ENCODE measurements at regions not wholly inside any gene's neighbourhood (a gene's known extent, or its start where the extent isn't known, plus 50 kb on each side); places are given as distances from the start of the nearest gene placed in this dataset.

GRCh38 chr10:4448030-4448429 lies 378.0 kb upstream of the AKR1E2 start:
- TF ChIP-seq, protein P1, sequence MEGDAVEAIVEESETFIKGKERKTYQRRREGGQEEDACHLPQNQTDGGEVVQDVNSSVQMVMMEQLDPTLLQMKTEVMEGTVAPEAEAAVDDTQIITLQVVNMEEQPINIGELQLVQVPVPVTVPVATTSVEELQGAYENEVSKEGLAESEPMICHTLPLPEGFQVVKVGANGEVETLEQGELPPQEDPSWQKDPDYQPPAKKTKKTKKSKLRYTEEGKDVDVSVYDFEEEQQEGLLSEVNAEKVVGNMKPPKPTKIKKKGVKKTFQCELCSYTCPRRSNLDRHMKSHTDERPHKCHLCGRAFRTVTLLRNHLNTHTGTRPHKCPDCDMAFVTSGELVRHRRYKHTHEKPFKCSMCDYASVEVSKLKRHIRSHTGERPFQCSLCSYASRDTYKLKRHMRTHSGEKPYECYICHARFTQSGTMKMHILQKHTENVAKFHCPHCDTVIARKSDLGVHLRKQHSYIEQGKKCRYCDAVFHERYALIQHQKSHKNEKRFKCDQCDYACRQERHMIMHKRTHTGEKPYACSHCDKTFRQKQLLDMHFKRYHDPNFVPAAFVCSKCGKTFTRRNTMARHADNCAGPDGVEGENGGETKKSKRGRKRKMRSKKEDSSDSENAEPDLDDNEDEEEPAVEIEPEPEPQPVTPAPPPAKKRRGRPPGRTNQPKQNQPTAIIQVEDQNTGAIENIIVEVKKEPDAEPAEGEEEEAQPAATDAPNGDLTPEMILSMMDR (IDR thresholded peaks at IDR 0.05; ENCODE audit: insufficient read depth, low read depth, low read length, missing control alignments): no peak
- no peak for DNase-seq (ENCODE audit: low read depth)
- H3K4me3 ChIP-seq (ENCODE audit: low read length): no peak overlapping the region

- DNase-seq (ENCODE audit: low read depth): no peak
- TF ChIP-seq, protein P1 (IDR thresholded peaks at IDR 0.05; ENCODE audit: insufficient read depth, low read depth, low read length, missing control alignments): no peak
- no peak overlapping the region for H3K4me3 ChIP-seq (ENCODE audit: low read length)
These were observed 382.6 kb upstream of the AKR1E2 start for GRCh38 chr10:4443419-4443818.

GRCh38 chr10:4442296-4442695 lies 383.7 kb upstream of the AKR1E2 start:
- no peak overlapping the region for H3K4me3 ChIP-seq (ENCODE audit: low read length)

GRCh38 chr10:4440260-4440659 lies 385.7 kb upstream of the AKR1E2 start:
- TF ChIP-seq, protein P1 (IDR thresholded peaks at IDR 0.05; ENCODE audit: insufficient read depth, low read depth, low read length, missing control alignments): no peak
- H3K4me3 ChIP-seq (ENCODE audit: low read length): no peak overlapping the region
- DNase-seq (ENCODE audit: low read depth): no peak

More at GRCh38 chr10:4442296-4442695, 383.7 kb upstream of the AKR1E2 start:
- no peak for DNase-seq (ENCODE audit: low read depth)
- TF ChIP-seq, protein P1 (IDR thresholded peaks at IDR 0.05; ENCODE audit: insufficient read depth, low read depth, low read length, missing control alignments): no peak

- TF ChIP-seq, protein P1 (IDR thresholded peaks at IDR 0.05; ENCODE audit: insufficient read depth, low read depth, low read length, missing control alignments): no peak
- no peak for DNase-seq (ENCODE audit: low read depth)
- H3K4me3 ChIP-seq (ENCODE audit: low read length): no peak overlapping the region
These were observed 388.2 kb upstream of the AKR1E2 start for GRCh38 chr10:4437791-4438190.

DNA sequence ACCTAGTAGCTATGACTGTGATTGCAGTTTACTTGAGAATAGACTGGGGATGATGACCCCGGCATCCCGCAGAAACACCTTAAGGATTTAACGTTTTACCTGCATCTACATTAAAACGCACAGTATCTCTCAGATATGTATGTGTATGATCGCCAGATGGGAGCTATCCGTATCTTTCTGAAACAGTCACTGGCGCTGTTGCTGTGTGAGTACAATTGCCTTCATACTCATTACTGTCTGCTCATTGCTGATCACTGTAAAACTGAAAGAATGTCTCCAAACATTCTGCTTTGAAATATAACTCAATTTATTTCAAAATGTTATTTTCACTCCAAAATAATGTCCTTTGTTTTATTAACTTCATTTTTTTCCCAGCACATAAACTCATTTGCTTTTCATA lies 388.9 kb upstream of the AKR1E2 start:
- no peak for DNase-seq (ENCODE audit: low read depth)
- TF ChIP-seq, protein P1 (IDR thresholded peaks at IDR 0.05; ENCODE audit: insufficient read depth, low read depth, low read length, missing control alignments): no peak
- no peak overlapping the region for H3K4me3 ChIP-seq (ENCODE audit: low read length)

GRCh38 chr10:4436103-4436502 lies 389.9 kb upstream of the AKR1E2 start:
- TF ChIP-seq, protein P1 (IDR thresholded peaks at IDR 0.05; ENCODE audit: insufficient read depth, low read depth, low read length, missing control alignments): no peak
- DNase-seq (ENCODE audit: low read depth): no peak
- no peak overlapping the region for H3K4me3 ChIP-seq (ENCODE audit: low read length)
